ENCODE measurements at regions not wholly inside any gene's neighbourhood (a gene's known extent, or its start where the extent isn't known, plus 50 kb on each side); places are given as distances from the start of the nearest gene placed in this dataset.

DNA sequence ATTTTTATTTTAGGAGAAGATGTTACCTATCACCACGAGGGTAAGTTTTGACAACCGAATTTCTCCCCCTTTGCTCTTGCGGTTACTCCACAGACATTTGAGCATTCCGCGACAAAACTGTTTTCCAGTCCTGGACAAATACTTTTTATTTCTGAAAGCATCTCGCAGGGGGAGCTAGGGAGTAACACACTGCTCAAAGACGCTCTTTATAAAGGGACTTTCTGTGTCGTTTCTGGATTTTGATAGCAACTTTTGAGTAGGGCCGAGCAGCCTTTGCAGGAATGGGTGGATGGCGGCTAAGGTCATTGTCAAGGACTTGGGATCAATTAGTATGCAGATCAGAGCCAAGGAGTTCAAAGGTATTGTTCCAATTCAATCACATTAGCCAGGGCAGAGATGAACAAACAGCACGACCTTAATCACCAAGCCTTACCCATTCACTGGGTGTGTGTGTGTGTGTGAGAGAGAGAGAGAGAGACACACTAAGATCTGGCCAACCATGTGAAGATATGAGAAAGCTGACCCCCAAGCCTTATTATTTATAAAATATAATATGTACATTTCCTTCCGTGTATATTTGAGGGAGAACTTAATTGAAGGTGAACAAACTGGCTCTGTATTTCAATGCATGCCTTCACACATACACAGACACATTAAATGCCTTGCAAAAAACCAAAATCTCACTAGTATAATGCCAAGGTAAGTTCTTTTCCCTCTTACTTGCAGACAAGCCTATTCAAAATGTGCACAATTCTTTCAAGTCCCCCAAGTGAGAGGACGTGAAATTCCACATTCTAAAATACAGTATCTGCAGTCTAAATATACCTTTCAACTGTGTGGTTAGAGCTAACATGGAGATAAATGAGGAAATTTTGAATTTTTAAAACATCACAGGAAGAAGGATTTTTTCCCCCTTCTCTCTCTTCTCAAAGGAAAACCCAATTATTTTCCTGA is 613.8 kb downstream of the VRK1 start:
- DNase-seq (ENCODE audit: low spot score in 2 of 2), result peak in 1 of 2 donors; percentile 8
- FAIRE-seq, result no peak

DNA sequence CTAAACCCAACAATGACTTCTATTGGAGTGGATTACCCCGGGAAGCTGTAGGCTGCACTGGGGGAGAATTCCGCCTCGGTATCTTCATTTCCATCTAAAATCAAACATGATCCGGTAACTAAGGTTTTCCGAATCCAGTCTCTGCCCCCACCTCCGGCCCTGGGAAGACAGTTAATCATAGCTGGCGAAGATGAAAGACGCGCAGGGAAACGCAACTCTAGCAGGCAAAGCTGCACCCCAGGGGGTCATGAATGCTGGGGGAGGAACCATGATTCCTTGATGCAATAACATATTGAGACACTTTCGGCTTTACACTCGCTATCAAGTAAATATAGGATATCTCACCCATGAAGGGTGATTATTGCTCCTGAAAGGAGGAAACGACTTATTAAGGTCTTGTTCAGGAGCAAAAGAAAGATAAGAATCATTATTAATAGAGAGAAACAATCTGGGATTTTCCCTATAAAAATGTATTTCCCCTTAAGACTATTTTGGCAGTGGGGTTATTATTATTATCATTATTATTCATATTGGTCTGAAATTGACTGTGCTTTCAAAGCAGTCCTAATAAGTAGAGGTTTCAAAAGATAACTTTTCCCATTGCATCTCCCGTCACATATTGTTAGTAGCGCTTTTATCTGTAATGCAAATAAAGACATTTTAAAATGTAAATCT is 614.9 kb downstream of the VRK1 start:
- no peak for FAIRE-seq

DNA sequence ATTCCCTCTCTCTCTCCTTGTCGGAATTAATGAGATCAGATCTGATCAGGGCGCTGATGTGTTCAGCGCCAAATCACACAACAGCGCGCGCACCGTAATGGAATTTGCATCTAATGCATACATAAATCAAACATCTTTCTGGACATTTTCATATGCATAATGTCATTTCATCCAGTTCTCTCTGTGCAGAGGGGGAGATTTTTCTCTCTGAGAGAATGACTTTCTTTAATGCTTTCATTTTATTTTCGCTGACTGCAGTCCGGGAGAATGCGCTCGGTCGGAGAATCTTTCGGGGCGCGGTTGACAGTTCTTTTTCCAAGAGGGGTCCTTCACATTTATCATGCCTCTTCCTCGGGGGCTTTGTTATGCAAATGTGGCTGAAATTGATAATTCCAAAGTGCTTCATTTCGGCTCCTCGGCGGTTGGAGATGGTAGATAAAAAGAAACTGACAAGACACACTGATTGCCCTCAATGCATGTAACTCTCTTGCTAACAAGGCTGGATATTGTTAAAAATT is 615.9 kb downstream of the VRK1 start:
- DNase-seq (ENCODE audit: low spot score in 2 of 2) (no peak), FAIRE-seq (no peak)

More for the DNA sequence above, 614.9 kb downstream of the VRK1 start:
- DNase-seq (ENCODE audit: low spot score in 2 of 2), result no peak

DNA sequence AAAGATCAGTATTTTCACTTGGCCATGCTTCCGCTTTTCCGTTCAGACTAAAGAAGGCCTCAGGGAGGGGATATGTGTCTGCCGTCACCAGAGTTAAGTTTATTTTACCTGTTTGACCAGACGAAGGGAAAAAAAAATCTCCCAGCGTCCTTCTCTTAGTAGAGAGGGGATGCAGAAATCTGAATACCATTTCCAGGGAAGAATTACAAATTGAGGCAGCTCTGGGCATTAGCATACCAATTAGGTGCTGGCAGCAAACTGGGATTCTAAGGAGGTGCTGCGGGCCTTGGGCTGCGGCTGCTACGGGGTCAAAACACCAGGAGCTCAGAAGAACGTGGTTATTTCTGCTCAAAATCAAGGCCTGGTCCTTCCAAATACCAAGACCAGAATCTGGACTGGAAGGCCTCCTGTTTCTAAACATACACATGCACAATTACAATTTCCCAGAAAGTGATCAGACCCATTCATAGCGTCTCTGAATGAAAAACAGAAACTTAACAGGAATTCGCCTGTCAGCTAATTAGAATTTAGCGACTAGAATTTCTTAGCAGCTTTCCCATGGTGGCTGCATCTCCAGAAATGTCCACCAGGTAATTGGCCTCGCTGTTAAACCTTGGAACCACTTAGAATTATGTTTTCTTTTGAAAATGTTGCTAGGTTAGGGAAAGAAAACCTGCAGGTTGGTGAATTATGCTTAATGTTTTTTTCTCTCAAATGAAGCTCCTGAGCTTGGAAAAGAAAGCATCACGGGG is 617.0 kb downstream of the VRK1 start:
- no peak for DNase-seq (ENCODE audit: low spot score in 2 of 2)
- no peak for FAIRE-seq

DNA sequence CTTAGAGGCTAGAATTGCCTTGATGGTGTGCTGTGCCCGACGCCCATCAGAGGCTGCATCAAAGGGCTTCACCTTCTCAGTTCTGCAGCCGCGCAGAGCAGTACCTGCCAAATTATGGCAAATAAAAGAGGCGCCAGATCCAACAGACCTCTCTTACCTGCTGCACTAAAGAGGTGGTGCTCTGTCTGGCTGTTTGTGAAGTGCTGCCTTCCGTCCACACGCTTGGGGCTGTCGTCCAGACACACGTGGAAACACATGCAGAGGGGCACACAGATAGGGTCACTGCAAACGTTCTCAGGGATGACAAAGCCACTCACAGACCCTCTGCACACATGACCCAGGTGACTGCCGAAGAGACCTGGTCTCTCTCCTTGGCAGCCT is 617.5 kb downstream of the VRK1 start:
- FAIRE-seq, result no peak
- DNase-seq (ENCODE audit: low spot score in 2 of 2), result no peak

DNA sequence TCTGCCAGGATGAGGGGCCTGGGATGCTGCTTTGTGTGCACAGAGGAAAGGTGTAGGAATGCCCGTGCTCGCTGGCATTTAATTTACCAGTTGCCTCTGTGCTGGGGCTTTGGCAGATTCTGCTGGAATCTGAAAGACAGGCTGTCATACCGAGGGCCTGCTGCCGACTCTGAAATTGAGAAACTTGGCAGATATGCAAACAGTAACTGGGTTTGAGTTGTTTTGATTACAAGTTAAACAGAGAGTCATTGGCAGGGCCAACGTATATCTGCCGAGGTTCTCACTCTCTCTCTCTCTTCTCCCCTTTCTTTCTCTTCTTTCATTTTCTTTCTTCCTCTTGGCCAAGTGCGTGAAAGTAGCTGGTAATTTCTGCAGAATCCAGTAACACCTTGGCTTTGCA is 618.7 kb downstream of the VRK1 start:
- DNase-seq (ENCODE audit: low spot score in 2 of 2) (no peak), FAIRE-seq (no peak)

DNA sequence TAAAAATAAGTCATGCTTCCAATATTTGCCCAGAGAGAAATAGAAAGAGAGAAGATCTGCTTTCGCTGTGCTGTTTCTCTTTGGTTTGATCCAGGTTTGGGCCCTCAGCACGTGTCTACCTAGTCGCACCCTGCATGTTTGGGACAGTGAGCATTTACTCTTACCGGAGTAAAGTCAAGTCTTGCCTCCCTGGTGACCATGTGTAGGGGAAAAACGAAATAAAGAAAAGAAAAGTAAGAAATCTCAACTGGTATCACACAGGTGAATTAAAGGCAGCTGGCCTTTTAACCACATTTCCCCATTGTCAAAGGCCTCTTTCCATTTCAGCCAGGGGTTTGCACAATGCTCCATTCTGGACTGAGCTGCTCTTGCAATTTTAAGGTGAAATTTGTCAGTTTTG is 619.4 kb downstream of the VRK1 start:
- FAIRE-seq, result no peak
- DNase-seq (ENCODE audit: low spot score in 2 of 2), result no peak

DNA sequence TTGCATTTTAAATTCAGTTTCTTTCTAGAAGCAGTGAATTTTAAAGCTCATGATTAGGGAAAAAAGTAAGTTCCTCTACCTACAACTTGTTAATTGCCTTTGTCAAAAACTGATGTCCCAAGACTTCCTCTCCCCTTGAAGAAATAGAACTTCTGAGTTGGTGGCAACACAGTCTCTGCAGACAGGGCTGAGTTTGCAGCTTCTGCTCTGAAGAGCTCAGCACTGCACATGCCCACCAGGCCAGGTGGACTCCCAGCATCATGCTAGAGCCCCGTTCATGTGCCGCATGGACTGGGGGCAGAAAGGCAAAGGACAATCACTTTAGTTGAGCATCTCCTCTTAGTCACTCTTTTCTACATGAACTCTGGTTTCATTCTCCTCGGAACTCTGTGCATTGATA is 620.1 kb downstream of the VRK1 start:
- no peak for DNase-seq (ENCODE audit: low spot score in 2 of 2)
- FAIRE-seq, result no peak

DNA sequence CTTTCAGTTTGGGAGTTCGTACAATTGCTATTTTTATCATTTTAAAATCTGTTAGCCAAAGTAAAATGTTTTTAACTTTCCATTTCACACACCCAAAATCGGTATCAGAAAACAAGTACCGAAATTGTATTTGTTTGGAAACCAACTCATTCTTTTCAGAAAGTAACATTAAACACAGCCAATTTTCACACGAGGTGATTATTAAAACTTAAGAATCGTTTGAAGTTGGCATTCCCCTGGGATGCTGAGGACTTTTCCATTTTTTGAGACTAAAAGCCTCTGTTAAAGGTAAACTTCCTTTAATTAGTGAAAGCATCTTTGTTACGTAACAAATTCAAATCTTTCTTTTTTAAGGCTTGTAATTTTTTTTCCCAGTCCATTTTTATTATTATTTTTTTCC is 623.0 kb downstream of the VRK1 start:
- FAIRE-seq, result no peak

DNA sequence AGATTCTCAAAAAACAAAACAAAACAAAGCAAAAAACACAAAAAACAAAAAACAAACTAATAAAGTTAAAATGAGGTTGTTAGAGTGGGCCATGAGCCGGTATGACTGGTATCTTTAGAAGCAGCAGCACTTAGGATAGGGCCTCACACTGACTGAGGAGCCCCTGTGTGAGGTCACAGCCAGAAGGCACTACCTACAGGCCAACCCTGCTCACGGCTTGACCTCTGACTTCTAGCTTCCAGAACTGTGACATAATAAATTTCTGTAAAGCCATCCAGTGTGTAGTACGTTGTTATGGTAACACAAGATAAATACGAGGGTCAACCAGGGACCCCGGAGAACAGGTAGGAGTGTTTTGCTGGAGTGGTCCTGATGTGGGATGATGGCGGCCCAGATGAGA is 629.6 kb downstream of the VRK1 start:
- no peak for FAIRE-seq

More for the DNA sequence above, 623.0 kb downstream of the VRK1 start:
- no peak for DNase-seq (ENCODE audit: low spot score in 2 of 2)

DNA sequence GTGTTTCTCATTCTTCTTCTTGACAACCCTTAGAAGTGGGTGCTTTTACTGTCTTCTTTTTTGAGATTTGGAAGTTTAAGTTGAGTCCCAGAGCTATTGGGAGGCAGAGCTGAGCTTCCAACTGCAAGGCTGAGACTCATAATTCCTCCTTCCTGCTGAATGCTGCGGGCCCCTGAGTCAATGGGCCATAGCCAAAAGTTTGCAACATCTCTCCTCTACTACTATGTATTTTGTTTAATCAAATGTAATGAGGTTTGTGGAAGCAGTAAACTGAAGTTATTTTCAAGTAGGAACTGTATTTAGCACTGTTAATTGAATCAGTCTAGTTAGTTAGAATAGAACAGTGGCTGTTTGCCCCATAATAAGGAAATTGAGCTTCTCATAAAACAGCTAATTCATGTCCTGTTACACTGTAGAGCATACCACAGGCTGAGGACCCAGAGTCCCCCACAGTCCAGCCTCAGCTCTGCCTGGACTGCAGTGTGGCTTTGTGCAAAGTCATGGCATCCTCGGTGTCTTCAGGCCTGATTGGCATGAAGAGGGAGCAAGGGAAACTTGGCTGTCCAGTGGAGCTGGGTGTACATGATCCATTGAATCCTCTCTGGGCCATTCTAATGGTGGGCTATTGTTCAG is 631.7 kb downstream of the VRK1 start:
- FAIRE-seq, result no peak
- no peak for DNase-seq (ENCODE audit: low spot score in 2 of 2)

More for the DNA sequence above, 629.6 kb downstream of the VRK1 start:
- DNase-seq (ENCODE audit: low spot score in 2 of 2), result no peak

DNA sequence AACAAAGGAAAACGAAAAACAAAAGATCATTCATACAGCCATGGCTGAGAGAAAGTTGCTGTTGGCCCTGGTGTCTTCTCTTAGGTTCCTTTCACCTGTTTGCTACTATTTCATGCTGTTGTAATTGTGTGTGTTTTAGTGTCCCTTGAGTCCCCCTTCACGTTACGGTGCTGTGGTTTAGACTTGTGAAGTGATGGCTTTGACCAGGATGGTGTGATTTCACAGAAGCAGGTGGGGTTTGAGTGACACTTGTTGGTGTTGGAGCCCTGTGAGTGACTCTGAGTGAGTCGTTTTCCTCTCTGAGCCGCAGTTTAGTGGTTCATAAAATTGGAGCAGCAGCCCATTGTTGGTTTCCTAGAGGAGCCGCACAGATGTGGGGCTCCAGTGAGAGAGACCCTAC is 635.4 kb downstream of the VRK1 start:
- no peak for FAIRE-seq
- no peak for DNase-seq (ENCODE audit: low spot score in 2 of 2)

DNA sequence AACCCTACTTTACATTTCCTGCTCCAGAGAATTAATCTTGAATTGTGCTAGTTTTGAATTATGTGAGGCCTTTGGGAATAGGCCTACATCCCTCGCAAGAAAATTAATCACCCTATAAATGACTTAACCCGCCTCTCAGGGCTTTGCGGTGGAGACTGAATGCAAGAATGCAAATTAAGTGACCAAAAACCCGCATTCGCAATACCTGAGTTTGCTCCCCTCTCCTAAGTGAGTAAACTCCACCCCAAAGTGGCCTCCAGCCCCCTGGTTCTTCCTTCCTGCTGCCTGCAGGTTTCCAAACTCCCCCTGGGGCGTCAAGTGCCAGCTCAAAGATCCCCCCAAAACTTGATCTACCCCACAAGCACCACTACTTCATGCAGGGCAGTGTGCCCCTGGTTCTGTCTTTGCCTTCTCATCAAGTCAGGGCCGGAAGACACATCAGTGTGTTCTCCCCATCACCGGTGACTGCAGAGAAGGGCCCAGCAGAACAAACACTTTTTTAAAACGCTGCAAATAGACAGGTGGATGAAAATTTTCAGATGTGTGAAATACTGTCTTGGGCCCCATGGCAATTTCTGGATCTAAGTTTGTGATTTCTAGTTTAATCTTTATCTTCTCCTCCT is 644.7 kb downstream of the VRK1 start:
- FAIRE-seq, result no peak
- DNase-seq (ENCODE audit: low spot score in 2 of 2), result no peak

DNA sequence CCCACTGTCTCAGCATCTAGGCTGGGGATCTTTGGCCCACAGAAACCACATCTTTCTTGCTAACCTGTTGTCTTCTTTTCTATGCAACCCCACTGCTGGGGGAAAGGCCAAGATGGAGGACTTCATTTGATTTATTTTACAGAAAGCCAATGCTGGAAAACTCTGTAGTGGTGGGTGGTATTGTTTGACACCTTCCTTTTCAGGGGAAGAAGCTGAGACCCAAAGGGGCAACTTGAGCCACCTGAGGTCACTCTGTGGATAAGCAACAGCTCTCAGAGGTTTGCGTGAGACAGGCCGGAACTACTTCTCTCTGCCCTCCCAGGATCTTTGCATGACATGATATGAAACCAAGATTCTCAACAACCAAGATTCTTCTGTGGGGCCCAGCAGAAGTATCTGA is 645.2 kb downstream of the VRK1 start:
- DNase-seq (ENCODE audit: low spot score in 2 of 2), result no peak
- no peak for FAIRE-seq

DNA sequence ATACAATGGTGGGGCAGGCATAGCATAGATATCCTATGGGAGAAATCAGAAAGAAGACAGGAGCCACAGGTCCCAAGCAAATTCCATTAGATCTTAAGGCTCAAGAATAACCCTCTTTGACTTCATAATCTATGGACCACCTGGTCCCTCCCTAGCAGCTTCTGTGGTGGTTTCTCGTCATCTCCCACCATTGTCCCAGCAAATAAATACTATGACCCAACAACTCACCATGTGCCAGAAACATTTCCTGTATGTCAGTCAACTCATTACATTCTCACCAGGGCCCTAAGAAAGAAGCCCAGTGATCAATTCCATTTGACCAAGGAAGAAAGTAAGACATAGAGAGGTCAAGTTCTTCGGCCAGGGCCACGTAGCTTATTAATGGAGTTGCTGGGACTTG is 646.2 kb downstream of the VRK1 start:
- FAIRE-seq (no peak), DNase-seq (ENCODE audit: low spot score in 2 of 2) (no peak)

DNA sequence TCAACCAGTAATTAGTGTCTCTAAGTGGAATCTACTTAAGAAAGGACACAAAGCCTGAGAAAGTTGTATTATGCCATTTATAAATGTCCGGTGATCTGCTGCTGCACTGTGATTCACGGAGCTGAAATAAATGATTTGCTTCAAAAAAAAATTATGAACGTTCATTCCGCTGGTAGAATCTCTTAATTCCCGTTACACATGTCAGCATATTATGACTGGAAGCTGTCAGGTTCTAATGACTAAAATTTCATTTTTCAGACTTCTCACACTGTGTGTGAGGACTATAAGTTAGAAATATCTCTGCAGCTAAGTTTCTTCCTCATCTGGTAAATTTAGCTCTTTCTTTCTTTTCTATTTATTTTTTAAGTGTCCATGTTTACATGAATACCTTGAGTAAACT is 647.1 kb downstream of the VRK1 start:
- FAIRE-seq (no peak), DNase-seq (ENCODE audit: low spot score in 2 of 2) (no peak)

DNA sequence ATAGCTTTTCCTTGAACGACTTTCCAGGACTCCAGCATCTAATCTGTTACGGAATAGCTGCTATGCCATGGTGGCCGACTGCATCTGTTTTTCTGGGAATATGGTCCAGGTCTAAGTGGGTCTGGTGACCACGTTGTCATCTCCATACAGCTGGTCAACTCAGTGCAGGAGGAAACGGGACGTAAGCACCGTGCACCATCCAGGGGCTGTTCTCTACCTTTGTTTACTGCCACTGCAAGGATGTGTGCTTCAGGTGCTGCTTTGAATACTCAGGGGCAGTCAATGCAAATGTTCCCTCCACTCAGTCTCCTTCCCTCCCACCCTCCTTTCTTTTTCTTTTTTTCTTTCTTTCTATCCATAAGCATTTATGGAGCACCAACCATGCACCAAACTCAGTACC is 648.2 kb downstream of the VRK1 start:
- DNase-seq (ENCODE audit: low spot score in 2 of 2), result no peak
- no peak for FAIRE-seq

DNA sequence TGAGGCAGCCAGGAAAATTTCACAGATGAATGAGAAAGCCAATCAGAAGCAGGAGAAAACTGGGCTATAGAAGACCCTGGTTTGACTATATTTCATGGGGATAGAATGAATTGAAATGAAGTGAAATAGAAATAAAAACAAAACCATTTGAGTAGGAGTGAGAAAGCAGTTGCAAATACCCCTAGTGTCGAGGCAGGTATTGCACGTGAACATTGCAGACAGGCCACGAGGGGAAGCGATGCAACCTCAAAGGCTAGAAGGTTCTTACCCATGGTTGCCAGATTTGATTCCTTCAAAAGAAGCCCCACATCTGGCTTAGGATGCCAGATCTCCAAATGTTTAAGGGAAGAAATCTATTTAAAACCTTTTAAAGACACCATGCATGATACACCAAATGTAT is 648.9 kb downstream of the VRK1 start:
- no peak for DNase-seq (ENCODE audit: low spot score in 2 of 2)
- no peak for FAIRE-seq

DNA sequence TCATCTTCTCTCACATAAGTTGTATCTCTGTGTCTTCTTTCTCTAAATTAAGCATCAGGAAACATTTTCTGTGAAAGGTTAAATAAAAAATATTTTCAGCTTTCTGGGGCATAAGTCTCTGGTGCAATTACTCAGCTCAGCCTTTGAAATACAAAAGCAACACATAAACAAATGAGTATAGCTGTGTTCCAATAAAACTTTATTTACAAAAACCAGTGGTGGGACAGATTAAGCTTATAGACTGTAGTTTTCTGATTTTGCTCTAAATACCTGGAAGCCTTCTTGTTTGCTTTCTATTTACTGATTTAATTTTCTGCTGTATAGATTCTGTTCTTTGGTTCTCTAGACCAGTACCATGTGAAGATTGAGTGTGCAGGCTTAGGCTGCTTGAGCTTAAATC is 655.1 kb downstream of the VRK1 start:
- DNase-seq (ENCODE audit: low spot score in 2 of 2), result no peak

DNA sequence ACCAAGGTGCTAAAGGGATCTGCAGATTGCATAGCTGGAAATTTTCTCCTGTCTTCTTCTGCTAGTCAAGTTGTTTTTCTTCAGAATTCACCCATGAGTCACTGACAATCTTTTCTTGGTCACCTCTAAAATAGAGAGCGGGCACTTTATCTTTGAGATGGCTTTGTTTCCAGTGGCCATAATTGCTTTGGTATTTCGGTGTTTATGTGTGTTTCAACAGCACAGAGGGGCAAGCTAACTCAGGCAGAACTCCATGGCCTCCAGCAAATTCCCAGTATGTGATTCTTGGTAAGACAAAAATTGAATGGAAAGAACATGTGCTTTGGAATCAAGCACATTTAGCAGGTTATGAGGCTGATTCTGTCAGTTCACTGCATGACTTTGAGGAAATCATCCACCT is 656.8 kb downstream of the VRK1 start:
- DNase-seq (ENCODE audit: low spot score in 2 of 2) (no peak), FAIRE-seq (no peak)

More for the DNA sequence above, 655.1 kb downstream of the VRK1 start:
- no peak for FAIRE-seq
